SKM-1 treated with dmso at 0.1 percent for 144 hours (cell line): ENCODE measurements at regions not wholly inside any gene's neighbourhood (a gene's known extent, or its start where the extent isn't known, plus 50 kb on each side); places are given as distances from the start of the nearest gene placed in this dataset.
"Not testable (repeated sequence)": the region's sequence is repeated elsewhere in the genome, so short reads cannot be mapped to it uniquely, and the experiment has no call there.

Experiments used
- DNase-seq: peaks from one replicate; lab custom pipeline; 2025; ENCODE audit not compliant: unreplicated experiment; lab: John Stamatoyannopoulos, UW

DNA sequence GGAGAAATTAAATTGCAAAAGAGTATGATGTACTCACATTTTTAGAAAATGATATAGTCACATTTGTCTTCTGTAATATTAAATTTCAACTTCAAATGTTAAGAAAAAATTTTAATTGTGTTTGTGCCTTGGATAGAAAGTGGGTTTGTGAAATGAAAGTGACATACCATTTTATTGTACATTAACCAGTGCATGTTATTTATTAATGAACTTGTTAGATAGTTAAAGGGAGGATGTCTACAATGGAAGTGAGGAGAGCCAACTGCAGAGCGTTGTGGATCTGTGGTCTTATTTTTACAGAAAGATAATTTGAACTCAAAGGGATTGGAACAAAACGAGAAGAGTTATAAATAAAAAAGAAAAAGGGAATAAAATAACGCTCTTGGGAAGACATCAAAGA is 291.7 kb downstream of the ARL4A start:
- DNase-seq: no peak

DNA sequence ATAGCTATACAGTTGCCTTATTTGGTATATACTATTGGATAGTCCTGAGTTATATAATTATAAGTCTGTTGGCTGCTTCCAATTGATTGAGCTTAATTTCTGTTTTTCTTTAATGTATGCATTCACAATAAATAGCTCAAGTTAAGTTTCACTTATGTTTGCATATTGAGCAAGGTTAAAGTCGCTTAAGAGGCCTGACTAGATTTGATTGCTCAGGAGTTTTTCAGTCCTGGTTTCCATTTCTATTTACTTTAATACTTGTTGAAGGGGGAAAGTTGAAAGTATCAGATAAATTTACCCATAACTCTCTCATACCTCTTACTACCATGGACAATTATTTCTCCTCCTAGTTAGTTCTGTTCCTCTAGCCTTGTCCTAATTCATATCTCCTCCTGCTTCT is 294.7 kb downstream of the ARL4A start:
- DNase-seq: no peak

DNA sequence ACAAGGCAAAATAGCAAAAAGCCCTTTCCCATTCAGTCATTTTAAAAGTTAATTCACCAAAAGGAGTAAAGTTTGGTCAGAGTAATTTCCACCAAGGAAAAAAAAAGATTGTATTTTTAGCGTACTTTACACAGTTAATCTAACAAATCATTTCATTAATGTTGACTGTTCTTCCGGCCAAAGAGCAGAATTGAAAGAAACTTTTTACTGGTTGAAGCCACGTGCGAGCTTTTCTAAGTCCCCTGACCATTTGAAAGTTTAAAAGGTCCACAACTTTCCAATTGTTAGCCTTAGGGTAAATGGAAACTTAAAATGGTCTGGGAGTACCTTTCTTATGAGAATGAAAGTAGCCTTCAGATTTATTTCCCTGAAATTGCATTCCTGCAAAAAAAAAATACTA is 296.7 kb downstream of the ARL4A start:
- DNase-seq: no peak

DNA sequence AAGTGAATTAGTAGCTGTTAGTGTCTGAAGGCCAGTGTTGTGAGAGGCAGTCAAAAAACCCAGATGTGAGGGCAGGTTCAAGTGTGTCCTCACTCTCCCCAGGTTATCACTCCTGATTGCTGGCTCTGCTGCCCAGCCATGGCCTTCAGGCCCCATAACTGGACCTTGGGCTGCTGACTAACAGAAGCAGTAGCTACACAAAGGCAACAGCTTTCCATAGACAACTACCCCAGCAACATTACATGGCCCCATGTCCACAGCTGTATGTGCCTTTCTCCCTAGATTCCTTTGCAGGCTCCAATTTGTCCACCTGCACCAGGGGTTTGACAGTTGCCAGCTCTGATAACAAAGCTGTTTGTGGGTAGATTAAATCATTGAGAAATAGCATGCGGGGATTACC is 297.8 kb downstream of the ARL4A start:
- DNase-seq: no peak

DNA sequence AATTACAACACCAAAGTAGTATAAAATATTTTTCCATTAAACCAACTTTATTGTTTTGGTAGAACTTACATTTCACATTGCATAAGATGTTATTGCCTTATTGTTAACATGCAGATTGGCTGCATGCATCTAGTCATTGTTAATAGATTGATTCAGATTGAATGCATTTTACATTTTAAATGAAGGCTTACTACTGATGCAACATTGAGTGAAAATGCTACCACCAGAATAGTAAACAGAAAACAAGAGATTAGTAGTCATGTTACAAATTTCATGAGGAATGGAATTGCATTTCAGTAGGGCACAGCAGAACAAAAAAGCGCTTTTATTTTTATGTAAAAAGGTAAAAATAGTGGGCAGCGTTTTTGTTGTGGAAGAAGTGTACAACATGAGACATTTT is 298.3 kb downstream of the ARL4A start:
- DNase-seq: no peak

DNA sequence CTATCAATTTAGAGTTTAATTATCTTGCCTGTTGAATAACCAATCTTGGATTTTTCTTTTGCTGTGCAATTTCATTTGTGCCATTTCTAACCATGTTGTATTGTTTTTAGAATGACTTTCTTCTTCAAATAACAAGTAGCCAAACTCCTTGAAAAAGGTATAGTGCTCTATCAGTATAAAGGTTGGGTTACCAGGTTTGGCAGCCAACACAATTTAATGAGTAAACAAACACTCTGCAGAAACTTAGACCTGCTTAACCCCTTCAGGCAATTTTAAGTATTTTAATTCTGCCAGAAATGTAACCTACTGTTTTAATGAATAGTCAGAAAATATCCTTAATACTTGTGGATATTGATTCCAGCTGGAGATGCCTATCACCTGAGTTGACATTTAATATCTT is 299.8 kb downstream of the ARL4A start:
- no peak for DNase-seq

DNA sequence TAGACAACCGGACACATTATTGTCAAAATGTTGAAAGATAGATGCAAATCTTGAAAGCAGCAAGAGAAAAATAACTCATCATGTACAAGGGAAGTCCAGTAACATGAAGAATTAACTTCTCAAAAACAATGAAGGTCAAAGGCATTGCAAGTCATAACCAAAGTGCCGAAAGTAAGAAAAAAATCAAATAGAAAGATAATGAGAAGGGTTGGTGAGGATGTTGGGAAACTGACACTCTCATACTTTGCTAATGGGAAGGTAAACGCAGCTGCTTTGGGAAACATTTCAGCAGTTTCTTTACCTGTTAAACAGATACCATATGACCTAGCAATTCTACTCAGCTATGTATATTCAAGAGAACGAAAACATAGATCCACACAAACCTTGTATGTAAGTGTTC is 303.0 kb downstream of the ARL4A start:
- no peak for DNase-seq

DNA sequence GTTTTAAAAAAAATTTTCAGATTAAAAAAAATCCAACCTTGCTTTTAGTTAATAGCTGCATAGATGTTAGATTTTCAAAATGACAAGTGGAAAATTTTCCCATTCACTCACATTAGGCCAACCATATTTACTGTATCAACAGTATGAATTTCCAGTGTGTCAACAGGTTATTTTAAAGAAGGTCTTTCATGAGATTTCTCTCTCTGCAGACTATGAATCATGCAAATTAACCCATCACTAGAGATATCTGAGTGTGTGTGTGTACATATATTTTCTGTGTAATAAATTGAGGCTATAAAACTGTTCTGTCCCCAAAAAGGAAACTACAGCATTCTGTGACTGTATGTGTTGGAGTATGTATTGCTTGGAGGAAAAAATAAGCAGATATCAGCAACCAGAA is 305.6 kb downstream of the ARL4A start:
- no peak for DNase-seq

DNA sequence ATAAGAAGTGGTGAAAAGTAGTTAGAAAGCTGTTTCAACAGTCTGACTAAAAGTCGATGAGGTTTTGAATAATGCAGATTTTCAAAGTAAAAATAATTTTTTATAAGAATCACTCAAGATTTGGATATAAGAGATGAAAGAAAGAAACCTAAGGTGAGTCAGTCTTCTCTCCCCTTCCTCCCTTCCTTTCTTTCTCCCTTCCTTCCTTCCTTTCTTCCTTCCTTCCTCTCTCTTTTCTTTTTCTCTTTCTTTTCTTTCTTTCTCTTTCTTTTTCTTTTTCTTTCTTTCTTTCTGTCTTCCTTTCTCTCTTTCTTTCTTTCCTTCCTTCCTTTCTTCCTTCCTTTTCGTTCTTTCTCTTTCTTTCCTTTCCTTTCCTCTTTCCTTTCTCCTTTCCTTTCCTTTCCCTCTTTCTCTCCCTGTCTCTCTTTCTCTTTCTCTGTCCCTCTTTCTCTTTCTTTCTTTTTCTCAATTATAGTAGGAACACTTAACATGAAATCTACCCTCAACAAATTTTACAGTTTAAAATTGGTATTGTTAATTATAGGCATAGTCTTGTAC is 308.6 kb downstream of the ARL4A start:
- DNase-seq: no peak

DNA sequence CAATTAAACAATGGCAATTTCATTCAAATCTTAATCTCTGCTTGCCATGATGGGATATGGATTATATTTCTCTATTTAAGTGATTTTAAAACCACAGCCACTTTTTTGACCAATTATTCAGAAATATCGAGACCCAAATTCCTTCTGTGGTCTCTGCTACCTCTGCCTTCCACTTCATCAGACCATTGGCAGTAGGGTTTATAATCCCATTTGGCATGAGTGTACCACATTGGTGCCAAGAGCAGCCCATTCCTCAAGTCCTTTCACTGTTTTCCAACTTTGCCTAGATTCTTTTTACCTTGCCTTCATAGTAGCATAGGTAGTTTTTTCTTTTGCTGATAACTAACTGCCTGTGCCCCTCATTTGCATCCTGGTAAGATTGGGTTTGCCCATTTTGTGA is 319.9 kb downstream of the ARL4A start:
- no peak for DNase-seq

DNA sequence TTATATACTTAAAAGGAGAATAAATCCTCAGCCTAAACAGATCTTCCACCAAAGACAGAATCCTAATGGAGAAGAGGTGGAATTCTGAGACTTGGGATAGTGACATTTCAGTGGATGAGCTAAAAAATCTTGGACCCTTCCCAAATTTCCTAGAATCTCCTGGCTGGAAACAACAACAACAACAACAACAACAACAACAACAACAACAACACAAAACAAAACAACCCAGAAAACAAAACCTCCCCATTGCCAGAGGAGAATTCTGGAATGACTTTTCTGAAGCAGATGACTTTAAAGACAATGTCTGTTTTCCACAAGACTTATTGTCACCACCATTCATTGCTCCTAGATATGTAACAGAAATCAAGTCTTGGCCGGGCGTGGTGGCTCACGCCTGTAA is 322.1 kb downstream of the ARL4A start:
- DNase-seq: no peak

DNA sequence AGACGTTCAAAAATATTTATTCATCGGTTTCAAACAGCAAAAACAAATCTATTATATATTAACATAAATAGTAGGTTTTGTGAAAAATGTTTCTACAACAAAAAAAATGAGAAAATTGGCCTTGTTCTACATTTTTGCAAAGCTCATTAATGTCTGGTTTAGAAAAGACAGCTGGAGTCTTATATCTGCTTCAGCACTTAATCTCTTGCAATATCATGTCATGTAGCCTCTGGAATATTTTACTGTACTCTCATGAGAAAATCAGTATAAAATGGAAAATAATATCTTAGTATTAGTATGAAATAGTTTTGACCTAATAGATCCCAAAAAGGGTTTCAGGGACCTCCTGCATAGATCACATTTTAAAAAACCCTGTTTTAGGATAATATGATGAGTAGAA is 326.6 kb downstream of the ARL4A start:
- no peak for DNase-seq

DNA sequence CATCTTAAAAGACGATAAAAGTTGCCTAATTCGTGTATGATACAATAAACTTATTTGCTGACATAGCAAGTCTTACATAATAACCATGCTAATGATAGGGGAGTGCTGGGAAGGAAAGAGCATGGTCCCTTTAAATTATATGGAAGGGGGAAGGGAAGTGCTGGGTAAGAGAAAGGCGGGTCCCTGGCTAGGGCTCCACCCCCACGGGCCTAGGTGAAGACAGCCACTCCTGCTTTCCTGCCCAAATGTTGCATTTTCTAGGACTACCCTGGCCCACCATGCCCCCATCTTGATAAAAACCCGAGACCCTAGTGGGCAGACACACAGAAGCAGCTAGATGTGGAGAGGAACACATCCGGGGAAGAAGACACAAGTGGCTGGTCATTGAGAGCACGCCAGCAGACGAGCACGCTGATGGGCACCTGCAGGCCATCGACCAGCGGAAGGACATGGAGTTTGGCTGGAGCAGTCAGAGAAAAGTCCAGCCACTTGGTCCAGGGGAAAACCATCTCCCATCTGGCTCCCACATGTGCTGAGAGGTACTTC is 328.7 kb downstream of the ARL4A start:
- no peak for DNase-seq

DNA sequence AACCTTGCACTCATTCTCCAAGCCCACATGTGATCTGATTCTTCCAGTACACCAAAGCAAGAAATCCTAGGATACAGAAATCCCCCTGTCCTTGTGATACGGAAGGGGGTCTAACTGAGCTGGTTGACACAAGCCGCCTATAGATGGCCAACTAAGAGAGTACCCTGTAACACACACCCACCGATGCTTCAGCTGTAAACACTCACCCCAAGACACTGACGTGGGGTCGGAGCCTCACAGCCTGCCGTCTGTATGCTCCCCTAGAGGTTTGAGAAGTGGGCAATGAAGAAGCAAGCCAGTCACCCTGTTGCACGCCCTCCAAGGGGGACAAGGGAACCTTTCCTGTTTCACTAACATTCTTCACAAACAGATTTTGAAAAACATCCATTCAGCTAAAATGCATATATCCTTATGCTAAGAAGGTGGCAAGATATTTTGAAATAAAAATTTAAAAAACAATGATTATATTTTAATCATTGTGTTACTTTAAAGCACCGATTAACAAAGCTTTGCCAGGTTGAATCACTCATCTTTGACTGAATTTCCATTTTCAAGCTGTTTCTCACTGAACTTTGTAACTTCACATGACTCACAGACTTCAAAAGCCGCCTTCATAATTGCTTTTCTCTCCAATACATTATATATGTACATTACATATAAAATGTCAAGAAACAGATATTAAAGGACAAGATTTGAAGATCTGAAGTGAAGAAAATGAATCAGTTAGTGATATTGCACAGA is 329.3 kb downstream of the ARL4A start:
- no peak for DNase-seq

DNA sequence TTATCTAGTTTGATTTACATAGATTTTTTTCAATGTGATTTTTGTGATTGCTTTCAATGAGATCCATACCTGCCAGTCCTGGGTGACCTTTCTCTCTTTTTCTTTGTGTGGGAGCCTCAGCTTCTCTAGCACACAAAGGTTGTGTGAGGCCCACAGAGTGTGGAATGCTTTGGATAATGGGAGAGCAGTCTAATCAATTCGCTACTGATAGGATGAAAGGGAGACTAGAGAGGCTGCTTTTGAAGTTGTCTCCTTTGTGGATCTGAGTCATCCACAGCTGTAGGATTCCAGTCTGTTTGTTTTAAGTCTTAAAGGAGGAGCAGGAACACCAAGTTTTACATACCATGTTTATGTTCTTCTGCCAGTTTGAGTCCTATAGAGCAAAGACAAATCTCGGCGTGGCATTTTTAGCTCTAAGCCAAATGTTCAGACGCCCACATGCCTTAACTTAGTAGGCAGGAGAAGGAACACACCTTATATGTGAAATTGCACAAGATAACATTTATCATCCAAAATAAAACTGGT is 330.0 kb downstream of the ARL4A start:
- no peak for DNase-seq

DNA sequence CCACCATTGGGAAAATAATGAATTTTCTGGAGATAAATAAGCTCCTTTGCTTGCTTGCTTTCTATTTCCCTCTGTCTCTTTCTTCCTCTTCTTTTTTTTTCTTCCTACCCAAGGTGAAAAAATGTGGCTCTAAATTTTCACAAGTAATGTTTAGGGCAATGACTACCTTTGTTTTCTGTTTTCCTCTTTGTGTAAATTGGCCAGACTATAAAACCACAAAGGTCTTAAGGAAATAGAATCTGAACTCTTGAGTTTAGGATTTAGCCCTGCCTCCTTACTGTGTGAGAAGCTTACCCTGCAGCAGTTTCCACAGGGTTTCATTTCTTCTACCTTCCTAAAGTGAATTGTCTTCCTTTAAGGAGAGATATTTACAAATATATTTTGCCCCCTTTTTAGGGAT is 330.4 kb downstream of the ARL4A start:
- DNase-seq: no peak

DNA sequence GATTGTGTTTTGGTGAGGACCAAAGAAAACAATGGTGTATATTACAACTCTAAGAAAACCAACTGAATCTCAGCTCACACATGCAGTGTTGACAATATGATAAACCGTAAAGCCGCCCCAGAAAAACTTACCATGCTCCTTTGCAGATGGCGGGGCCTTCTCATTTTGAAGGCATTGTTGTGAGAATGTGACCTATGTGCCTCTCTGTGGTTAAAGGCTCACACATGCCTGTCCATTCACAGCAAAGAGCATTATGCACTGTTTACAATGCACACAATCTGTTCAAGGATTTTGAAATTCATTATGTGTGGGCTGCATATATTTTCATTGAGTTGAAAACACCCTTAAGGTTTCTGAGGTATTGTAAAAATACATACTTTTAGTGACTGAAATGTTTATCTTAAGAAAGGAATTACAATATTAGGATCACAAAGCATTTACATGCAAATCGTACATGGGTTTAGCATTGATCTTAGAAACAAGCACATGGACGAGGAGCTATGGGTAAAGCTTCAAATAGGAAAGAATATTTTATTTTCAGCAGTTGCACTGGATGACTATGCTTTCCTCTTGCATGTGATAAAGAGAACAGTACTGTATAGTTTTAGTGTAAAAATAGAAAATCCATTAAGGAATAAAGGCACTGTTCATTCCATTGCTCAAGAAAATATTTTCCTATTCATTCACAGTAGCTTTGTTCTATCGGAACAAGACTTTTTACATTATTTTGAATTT is 334.3 kb downstream of the ARL4A start:
- DNase-seq: no peak

DNA sequence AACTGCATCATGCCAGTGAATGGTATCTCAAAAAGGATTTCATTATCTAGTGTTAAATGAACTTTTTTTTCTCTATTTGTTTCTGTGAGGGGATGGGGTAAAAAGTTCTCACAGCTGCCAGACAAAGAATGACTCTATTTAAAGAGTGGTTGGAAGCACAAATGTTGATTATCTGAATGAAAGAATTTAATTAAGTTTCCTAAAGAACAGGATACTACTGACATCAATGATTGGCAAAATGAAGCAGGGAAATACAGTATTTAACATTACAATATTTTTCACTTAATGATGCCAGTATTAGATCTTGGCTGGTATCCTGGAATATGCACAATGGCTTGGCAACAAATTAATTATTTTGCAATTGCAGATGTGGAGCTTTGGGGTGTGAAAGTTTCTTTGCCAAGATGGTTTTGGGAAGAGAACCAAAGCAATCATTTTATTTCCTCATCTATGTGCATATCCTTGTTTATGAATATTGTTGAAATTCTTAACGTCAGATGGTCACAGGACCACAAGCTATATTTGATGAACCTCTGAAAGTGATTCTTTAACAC is 336.8 kb downstream of the ARL4A start:
- DNase-seq: no peak

DNA sequence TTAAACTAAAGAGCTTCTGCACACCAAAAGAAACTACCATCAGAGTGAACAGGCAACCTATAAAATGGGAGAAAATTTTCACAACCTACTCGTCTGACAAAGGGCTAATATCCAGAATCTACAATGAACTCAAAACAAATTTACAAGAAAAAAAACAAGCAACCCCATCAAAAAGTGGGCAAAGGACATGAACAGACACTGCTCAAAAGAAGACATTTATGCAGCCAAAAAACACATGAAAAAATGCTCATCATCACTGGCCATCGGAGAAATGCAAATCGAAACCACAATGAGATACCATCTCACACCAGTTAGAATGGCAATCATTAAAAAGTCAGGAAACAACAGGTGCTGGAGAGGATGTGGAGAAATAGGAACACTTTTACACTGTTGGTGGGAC is 337.6 kb downstream of the ARL4A start:
- DNase-seq: not testable (repeated sequence)

DNA sequence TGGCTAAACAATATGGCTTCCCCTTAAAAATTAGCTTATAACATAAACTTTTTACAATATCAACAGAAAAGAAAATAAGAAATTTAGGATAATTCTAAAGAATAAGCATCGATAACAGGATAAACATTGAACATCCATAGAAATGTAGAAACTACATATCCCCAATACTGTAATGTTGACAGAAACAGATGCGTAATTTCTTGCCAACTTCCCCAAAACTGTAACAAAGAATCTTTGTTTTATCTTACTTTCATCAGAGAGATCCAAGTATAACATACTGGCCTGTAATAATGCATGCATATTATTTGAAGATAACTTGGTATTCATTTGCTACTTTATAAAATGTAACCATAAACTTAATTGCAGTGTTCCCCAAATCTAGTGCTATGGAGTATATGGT is 339.9 kb downstream of the ARL4A start:
- no peak for DNase-seq

DNA sequence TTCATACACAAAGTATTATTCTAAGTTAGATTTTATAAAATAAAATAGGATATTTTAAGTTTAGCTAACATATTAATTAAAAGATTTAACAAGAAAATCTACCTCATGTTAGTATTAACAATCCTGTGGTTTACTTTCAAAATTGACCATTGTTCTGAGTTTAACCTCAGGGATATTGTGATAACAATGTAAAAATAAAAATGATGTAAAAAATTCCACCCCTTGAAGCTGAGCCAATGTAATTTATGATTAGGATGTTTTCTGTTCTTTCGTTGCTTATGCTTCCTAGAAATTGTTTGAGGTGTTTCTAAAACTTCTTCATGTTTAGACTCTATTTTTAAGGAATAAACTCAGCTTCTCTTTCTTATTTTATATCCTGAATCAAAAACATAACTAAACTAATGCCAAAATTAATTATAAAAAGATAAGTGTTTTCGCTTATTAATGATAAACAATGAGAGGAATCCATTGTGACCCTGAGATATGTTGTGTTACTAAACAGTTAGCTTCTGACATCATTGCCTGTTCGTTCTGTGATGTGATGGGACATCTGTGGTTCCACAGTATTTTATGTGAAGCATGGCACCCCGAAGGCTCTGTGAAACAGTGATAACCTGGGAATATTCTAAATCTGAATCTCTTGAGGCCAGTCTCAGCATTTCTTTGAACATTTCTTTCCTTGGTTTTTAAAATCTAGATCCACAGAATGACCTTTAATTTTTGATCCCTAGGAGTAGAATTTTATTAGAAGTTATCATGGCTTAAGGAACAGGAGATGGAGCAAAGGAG is 340.8 kb downstream of the ARL4A start:
- no peak for DNase-seq
